HG03159 (cell line): ENCODE measurements at regions not wholly inside any gene's neighbourhood (a gene's known extent, or its start where the extent isn't known, plus 50 kb on each side); places are given as distances from the start of the nearest gene placed in this dataset.
"Not testable (repeated sequence)": the region's sequence is repeated elsewhere in the genome, so short reads cannot be mapped to it uniquely, and the experiment has no call there.

ENCODE experiments used
- ATAC-seq: cut with Tn5 transposase; IDR thresholded peaks from one replicate; pipeline ENCODE4 v1.9.1; 2021; ENCODE audit warnings: mild to moderate bottlenecking, moderate library complexity; ENCODE audit not compliant: unreplicated experiment

DNA sequence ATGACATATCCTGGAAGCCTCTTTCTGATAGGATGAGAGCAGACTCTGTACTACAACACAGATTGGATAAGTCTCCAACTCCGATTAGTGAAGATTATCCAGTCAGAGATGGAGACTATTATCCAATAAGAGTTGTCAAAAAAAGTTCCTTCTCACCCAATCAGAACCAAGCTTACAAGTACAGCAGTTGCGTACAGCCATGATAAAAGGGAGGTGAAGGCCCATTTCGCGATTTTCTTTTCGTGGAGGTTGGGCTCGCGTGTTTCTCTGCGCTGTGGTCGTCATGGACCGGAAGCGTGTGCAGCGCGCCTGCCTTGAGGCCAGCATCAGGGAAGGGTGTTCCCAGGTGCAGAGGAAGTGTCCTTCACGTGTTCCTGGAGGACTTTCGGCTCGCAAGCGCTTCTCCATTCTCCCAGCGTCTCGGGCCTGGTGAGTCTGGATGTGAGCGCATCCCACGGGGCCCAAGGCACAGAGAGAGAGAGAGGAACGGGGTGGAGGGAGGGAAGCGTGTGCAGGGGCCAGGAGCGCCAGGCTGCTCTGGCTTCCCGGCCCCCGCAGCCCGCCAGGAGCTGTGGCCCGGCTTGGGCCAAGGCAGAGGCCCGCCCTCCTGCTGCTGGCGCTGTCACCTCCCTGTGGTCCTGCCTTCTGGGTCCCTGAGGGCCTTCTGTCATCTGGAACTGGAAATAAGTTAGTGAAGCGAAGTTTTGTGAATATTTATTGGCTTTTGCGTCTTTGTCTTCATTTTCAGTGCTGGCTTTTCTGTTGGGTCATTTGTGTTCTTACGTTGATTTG lies 53.9 kb downstream of the CDRT15L2 start:
- ATAC-seq = not testable (repeated sequence)

DNA sequence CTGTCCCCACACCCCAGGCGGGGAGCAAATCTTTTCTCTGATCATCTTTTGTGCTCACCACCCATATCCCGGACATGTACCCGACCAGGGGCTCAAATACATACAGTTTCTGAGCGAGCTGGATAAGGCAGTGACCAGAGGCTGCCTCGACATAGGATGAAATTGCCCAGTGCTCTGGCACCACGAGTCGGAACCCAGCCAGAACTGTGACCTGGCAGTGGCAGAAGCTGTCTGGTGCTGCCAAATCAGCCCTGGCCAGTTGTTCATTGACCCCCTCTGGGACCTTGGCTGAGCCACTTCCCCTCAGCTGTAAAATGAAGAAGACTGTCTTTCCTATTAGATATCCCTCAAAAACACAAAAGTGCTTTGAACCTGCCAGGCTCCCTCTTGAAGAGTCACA lies 60.6 kb downstream of the CDRT15L2 start:
- ATAC-seq = not testable (repeated sequence)

- not testable (repeated sequence) for ATAC-seq
These were observed 67.2 kb downstream of the CDRT15L2 start for GRCh38 chr17:20646661-20647272.

DNA sequence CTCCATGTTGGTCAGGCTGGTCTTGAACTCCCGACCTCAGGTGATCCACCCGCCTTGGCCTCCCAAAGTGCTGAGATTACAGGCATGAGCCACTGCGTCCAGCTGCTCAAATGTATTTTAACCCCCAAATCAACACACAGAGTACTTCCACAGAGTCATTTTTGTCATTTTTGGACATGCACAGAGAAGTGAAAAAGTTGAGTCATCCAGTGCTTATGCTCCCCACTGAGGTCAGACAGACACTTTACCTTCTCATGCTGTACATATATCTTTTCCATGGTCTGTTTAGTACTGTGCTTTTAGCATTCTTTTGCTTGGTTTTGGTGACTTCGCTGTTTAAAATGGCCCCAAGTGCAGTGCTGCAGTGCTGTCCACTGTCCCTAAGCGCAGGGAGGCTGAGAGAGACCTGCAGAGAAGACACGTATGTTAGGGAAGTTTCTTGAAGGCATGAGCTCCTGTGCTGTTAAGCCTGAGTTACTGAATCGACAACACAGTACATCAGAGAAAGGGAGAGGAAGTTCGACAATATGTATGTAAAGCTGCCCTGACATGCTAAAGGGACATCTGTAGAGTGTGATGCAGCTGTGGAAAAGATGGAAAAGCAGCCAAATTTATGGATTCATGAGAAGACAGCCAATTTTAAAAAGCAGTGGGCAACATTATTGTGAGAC lies 69.7 kb downstream of the CDRT15L2 start:
- ATAC-seq = peak; percentile 84

GRCh38 chr17:20651022-20651421 lies 71.5 kb downstream of the CDRT15L2 start:
- not testable (repeated sequence) for ATAC-seq

- not testable (repeated sequence) for ATAC-seq
These were observed 72.2 kb downstream of the CDRT15L2 start for GRCh38 chr17:20651736-20652135.

GRCh38 chr17:20653391-20653790 lies 73.9 kb downstream of the CDRT15L2 start:
- not testable (repeated sequence) for ATAC-seq

GRCh38 chr17:20654114-20654513 lies 74.6 kb downstream of the CDRT15L2 start:
- not testable (repeated sequence) for ATAC-seq

- not testable (repeated sequence) for ATAC-seq
These were observed 75.1 kb downstream of the CDRT15L2 start for GRCh38 chr17:20654575-20654974.

GRCh38 chr17:20665103-20665955 lies 85.8 kb downstream of the CDRT15L2 start:
- peak; percentile 54 for ATAC-seq

DNA sequence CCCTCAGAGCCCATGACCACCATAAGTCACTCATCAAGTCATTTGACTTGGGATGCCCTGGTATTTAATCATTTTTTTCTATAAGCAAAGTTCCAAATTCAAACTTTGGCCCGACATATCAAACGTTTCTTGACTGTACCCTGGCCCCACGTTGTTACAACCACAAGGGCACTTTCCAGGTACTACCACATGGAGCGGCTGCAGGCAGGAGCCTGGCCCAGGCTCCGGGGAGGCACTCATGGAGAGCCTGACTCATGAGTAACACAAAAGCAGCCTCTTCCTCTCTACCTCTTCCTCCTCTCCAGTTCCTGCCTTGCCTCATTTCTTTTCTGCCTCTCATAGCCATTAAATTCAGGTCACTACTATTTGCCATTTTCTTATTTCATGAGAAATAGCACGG lies 87.2 kb downstream of the CDRT15L2 start:
- ATAC-seq = not testable (repeated sequence)

DNA sequence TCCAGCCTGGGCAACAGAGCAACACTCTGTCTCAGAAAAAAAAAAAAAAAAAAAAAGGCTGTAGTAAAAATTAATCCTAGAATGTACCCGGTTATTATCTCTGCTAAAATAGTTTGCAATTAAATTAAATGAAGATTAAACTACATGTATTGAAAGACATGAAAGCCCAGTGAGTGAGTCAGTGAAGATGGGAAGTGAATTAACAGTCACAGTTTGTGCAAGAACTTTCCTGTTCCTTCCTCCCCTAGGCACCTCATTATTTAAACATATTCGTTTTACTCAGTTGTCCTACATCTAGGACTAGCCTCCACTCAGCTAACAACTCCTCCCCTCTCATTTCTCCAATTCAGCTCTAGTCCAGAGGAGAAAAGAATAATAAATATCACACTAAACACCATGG lies 88.2 kb downstream of the CDRT15L2 start:
- ATAC-seq = not testable (repeated sequence)

- ATAC-seq = not testable (repeated sequence)
These were observed 88.8 kb downstream of the CDRT15L2 start for GRCh38 chr17:20668316-20668715.

DNA sequence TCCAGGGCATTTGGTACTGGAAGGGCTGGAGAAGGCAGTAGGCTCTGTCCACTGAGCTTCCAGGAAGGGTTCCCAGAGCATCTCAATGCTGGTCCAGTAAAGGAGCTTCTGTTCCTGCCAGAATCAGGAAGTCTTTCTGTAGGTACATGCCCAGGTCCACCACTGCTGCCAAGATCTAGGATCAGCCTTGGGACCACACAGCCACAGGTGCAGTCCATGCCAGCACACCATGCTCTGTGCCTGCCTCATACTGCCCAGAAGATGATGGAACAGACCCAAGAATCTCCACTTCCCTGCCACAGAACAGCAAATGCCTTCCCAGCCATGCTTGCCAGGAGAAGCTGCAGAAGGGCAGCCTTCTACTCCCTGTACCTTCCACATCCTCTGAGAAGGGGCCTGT lies 89.3 kb downstream of the CDRT15L2 start:
- not testable (repeated sequence) for ATAC-seq

DNA sequence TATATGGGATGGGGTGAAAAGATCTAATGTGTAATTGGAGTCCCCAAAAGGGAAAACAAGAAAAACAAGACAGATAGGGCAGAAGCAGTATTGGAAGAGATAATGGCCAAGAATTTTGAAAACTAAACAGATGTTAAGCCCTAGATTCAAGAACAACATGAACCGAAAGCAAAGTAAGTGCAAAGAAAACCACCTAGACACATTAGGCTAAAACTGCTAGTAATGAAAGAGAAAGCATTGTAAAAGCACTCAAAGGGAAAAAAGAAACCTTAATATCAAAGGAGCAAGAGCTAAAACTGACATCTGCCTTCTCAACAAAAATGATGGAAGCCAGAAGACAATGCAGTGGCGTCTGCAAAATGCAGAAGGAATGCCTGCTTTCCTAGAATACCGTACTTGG lies 91.0 kb downstream of the CDRT15L2 start:
- ATAC-seq = not testable (repeated sequence)

DNA sequence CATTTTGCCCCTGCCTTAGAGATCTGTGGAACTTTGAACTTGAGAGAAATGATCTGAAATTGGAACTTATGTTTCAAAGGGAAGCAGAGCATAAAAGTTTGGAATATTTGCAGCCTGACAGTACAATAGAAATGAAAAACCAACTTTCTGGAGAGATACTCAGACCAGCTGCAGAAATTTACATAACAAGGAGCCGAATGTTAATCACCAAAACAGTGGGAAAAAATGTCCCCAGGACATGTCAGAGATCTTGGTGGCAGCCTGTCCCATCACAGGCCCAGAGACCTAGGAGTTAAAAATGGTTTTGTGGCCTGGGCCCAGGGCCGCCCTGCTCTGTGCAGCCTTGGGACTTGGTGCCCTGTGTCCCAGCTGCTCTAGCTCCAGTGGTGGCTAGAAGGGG lies 94.8 kb downstream of the CDRT15L2 start:
- ATAC-seq = not testable (repeated sequence)

GRCh38 chr17:20675707-20676106 lies 96.2 kb downstream of the CDRT15L2 start:
- not testable (repeated sequence) for ATAC-seq

DNA sequence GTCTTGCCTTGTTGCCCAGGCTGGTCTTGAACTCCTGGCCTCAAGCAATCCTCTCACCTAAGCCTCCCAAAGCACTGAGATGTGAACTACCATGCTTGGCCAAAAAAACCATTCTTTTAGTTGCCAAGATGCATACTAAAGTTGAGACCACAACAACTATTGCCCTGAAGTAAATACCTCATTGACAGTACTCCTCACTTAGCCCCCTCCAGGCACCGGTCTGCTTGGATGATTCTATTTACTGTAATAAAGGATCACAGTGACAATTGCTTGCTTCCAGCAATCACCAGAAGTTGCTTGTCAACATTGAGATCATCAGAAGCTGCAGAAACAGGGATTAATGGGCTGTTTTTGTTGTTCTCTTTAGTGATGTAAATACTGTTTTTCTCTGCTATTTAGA lies 97.1 kb downstream of the CDRT15L2 start:
- ATAC-seq = not testable (repeated sequence)

GRCh38 chr17:20677469-20677868 lies 97.9 kb downstream of the CDRT15L2 start:
- ATAC-seq = not testable (repeated sequence)

- peak; percentile 79 for ATAC-seq
These were observed 98.9 kb downstream of the CDRT15L2 start for GRCh38 chr17:20678424-20678823.
